GM21390 (cell line): ENCODE measurements at regions not wholly inside any gene's neighbourhood (a gene's known extent, or its start where the extent isn't known, plus 50 kb on each side); places are given as distances from the start of the nearest gene placed in this dataset.

ENCODE experiments used
- ATAC-seq: cut with Tn5 transposase; IDR thresholded peaks from one replicate; pipeline ENCODE4 v1.9.1; 2021; ENCODE audit not compliant: unreplicated experiment

DNA sequence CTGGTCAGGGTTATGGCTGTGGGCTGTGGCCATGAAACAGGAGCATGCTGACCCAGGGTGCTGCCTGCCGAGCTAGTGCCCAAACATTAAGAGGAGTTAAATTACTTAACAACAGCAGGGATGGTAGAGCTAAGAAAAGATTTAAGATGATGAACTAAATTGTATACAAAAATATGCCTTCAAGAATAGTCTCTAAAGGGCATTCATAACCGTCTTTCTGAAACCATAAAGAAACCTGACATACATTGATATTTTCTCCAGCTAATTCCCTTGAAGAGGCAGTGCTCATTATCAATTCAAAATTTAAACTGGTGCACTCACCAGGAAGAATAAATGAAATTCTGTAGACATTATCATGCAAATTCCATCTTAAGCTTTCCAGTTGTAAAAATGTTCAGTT is 265.8 kb upstream of the TAC1 start:
- no peak for ATAC-seq

DNA sequence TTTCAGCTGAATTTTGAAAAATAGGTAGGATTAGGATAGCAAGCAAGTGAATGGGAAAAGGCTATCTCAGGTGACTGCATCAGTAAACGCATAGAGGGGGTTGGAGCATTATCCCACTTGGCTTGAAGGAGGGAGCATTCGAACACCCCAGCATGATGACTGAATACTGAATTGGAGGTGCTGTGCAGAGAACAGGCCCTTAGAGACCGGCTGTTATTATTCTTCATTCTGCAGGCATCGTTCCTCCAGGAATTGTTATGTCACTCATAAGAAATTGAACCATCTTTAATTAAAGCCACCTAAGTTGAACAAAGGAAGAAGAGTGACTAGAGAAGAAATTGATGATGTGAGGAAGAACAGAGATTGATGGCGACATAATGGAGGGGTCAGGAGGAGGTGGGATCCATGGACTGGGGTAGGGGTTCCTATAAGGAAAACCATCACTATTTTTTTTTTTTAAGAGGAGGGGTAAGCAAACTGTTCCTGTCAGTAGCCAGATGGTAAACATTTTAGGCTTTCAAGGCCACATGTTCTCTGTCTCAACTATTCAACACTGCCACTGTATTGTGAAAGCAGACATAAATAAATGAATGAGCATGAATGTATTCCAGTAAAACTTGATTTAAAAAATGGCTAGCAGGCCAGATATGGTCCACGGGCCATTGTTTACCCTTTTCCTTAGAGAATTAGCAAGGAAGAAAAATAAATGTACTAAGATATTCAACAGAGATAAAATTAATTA is 264.7 kb upstream of the TAC1 start:
- no peak for ATAC-seq

DNA sequence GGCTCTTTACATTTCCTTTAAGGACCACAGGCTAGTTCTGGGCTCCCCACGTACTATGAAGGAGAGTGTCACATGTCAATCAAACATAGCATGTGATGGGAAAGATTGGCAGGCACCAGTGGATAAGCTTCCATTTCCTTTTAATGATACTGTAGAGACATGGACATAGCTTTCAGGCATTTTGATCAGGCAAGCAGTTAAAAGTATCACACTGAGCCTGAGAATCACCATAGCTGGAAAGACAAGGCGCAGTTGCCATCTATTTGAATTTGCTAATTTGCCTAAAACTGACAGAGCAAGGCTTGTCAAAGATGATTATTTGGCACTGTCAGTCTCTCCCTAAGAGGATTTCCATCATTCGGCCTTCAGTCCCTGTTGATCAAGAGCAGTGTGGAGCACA is 263.4 kb upstream of the TAC1 start:
- ATAC-seq, result no peak

DNA sequence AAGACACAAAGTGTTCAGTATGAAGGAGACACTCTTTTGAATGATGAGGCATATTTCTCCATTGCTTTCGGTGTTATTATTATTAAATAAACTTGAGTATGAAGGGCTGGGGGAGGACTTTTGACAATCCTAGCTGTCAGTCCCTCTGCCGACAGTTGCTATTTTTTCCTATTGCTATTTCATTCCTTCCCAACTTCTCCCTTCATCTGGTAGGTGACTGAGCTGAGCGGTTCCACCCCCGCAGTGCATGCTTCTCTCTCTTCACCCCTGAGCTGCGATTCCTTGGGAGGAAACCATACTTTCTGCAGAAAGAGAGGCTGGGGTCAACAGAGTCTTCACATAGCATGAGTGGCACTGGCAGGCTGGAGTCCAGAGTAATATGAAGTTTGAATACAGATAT is 261.2 kb upstream of the TAC1 start:
- ATAC-seq, result no peak

DNA sequence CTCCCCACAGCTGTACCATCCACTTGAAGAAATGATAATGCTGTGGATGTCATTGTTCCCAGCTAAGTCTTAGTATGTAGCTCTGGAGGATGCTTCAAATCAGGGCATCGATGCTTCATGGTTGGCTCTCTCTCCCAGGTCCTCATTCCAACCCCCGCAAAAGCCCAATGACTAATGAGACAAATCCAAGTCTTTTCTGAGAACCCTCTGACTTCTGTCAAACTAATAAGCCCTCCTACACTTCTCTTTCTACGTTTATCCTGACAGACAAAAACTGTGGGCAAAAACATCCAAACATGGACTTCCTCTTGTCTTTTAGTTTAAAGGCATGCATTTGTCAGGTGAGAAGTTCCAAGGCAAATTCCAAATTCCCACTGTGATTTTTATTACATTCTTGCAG is 260.4 kb upstream of the TAC1 start:
- no peak for ATAC-seq

DNA sequence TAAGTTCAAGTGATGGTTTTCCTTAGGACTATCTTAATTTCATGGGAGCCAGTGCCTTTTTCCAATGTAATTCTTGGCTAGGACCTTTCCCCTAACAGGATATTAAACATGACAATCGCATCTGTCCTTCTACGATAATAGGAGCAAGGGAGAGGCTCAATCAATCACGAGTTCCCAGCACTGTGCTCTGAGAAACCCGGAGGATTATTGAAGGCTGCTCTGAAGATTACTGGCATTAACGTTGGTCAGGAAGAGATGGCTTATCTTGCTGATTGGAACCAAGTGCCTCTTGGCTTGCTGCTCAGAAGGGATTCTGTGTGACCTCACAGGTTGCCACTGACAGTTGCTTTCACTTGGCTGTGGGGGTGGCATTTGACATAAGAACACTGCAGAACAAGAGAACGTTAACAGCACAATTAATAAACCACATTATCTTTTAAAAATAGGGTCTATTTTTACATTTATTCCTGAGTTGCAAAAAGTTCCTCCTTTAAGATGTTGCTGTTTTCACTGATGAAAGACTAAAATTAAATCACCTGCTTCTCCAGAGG is 252.1 kb upstream of the TAC1 start:
- no peak for ATAC-seq

DNA sequence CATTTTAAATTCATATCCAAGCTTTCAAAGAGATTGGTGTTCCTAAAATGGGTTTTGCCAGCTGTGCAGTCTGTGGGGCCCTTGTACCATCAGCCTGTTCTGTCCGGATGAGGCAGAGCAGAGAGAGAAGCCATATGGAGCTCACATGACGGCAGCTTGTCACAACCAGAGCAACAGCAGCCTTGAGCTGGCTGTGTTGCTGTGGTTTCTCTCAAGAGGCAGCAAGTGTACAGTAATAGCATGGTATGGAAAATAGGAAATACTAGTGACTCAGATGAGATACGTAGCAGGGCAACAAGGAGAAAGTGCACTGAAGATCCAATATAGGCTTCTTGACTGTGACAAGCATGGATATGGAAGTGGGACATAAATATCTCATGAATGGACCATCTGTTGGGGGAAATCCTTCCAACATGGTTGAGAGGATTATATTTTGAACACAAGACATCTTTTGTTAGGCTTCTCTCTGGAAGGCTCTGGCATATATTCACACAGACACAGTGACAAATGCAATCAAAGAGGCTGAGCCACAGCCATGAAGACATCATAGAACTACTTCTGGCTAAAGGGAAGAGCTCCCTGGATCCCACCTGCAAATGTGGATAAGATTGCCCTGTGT is 251.0 kb upstream of the TAC1 start:
- ATAC-seq, result no peak

DNA sequence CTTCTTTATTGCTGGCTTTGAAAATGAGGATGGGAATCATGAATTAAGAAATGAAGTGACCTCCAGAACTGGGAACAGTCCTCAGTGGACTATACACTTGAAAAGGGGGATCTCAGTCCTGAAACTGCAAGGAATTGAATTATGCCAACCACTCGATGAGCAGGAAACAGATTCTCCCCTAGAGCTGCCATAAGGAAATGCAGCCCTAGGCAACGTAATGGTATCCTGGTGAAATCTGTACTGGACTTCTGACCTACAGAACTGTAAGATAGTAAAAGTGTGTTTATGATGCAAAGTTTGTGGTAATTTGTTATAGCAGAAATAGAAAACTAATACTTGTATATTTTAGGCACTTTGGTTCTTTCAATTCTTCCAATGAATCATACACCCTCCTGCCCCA is 236.4 kb upstream of the TAC1 start:
- ATAC-seq, result no peak

DNA sequence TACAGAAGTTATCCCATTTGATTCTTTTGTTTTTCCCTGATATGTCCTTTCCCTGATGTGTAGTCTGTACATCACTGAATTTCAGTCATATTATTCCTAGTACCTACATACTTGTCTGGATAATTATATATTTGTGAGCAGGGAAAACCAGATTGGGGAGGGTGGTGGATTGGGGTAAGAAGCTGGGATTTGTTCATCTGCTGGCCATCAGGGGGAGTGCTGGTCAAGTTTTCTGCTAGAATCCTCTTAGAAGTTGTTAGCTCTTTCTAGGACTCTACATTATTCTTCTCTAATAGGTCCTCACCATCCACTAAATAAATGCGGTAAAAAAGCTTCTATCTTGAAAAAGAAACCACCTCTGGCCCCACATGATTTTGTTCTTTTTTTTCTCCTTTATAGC is 232.7 kb upstream of the TAC1 start:
- ATAC-seq, result peak; percentile 49

DNA sequence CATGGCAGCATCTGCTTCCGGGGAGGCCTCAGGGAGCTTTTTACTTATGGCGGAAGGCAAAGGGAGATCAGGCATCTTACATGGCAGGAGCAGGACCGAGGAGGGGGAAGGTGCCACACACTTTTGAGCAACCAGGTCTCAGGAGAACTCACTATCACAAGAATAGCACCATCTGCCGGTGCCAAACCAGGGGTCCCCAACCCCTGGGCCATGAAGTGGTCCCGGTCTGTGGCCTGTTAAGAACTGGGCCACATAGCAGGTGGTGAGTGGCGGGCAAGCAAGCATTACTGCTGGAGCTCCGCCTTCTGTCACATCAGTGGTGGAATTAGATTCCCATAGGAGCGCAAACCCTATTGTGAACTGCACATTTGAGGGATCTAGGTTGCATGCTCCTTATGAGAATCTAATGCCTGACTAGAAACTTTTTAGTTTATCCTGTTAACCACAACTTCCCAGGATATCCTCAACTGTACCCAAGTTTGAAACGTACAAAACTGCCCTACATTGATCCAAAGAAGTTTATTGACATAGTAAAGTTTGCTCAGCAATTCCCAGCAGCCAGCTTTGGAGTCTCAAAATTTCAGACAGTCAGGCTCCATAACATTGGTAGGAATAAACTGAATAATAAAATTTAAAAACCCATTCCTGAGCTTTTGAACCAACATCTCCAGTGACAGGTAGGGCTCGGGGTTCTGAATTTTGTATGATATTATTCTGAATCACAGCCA is 228.4 kb upstream of the TAC1 start:
- ATAC-seq, result no peak

DNA sequence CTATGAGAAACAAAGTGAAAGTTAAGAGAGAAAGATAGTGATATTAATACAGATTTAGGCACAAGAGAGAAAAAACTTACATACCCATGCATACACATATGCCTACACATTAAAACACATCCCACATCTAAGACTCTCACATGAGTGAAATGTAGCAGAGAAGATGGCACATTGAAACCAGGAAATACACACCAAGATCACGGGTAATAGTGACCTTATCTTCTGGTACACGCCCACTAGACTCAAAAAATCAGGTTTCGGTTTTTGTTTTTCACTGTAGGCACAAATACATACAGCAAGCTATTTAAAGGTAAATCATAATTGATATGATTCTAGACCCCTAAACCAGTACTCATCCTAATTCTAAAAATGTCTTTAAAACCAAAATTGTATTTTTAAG is 225.2 kb upstream of the TAC1 start:
- ATAC-seq, result no peak

DNA sequence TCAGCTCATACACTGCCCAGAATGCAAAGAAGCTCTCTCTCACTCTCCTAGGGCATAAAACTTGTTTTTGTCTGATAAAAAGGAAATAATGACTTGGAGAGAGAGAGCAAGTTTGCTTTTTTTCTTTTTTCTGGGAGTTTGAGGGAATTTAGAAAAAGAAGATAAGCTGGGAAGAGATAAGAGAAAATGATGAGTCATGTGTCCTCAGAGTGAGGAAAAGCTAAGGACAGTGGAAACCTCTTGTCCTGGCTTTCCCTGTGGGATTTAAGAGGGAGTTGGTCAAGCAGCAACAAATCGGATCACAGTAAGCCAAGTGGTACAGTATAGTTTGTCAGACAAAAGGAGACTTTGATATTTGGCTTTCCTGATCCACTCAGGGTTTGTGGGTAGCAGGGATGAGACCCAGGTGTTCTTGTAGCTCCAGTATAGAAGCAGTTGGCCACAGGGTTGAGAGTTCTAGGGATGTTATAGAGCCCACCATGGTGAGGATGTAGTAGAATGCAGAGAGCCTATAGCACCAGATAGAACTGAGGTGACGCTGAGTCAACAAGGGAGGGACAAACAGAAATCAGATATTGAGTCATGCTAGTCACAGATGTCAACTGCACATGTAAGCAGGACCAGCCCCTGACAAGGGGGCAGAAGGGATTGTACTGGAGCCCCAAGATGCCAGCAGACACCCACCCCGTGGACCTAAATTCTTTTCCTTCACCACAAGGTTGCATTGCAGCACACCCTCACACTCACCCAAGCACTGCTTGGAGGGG is 219.3 kb upstream of the TAC1 start:
- no peak for ATAC-seq

DNA sequence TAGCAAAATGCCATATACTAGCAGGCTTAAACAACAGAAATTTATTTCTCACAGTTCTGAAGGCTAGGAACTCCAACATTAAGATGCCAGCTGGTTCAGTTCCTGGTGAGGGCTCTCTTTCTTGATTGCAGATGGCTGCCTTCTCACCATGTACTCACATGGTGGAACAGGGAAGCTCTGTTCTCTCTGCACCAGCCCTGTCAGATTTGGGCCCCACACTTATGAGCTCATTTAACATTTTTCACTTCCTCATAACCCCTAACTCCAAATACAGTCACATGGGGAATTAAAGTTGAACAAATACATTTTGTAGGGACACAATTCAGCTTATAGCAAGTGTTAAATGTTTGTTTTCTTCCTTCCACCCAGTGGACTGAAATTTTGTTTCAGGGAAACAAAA is 218.6 kb upstream of the TAC1 start:
- peak; percentile 76 for ATAC-seq

DNA sequence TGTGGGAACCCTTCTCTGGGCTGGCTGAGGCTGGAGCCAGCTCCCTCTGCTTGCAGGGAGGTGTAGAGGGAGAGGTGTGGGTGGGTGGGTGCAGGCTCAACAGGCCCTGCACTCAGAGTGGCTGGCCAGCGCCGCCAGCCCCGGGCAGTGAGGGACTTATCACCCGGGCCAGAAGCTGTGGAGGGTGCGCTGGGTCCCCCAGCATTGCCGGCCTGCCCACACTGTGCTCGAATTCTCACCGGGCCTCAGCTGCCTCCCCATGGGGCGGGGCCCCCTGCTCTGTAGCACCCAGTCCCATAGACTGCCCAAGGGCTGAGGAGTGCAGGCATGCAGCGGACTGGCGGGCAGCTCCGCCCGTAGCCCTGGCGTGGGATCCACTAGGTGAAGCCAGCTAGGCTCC is 190.7 kb upstream of the TAC1 start:
- no peak for ATAC-seq

DNA sequence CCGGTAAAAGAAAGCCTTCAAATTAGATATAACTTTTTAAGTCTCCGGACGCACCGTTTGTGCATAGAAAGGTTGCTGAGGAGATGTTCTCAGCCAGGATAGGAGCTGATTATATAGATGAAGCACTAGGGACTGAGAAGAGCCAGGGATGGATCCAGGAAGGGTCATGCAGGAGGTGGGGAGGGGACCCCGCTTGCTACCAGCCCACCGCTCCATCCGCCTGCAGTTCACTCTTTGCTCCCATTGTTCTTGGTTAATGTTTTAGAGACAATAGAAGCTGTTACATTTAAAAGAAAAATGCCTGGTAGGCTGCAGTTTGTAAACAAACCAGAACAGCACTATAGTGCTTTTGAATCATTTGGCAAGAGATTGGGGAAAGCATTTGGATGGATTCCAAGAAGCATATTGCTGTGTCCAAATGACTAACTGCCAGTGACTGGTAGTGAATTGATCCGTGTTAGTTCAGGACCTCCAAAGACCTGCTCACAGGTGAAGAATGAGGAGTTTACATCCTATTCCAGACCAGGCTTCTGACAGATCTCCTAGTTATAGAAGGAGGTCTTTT is 175.9 kb upstream of the TAC1 start:
- no peak for ATAC-seq

DNA sequence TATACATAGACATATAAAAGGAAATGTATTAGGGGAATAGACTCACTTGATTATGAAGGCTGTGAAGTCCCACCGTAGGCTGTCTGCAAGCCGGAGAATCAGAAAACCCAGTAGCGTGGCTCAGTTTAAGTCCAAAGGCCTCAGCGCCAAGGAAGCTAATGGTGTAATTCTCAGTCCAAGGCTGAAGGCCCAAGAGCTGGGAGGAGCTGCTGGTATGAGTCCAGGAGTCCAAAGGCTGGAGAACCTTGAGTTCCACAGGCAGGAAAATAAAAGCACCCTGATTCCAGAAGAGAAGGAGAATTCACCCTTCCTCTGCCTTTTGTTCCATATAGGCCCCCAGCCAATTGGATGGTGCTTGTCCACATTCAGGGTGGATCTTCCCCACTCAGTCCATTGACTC is 166.2 kb upstream of the TAC1 start:
- ATAC-seq, result no peak

DNA sequence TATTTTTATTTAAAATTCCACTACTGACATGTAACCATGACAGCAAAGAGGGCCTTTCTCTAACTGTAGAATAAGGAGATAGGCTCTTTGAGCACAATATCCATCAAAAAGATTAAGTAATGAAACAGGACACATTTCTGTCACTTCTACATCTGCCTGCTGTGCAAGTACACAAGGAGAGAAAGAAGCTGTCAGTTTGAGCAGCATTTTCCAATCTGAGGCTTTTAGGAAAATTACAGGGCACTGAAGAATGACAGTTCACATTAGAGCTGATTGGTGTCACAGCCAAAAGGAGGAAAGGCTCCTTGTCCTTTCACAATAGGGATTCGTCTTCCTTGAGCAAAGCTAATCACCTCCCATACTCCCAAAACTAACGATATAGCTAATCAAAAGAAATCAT is 158.8 kb upstream of the TAC1 start:
- no peak for ATAC-seq

DNA sequence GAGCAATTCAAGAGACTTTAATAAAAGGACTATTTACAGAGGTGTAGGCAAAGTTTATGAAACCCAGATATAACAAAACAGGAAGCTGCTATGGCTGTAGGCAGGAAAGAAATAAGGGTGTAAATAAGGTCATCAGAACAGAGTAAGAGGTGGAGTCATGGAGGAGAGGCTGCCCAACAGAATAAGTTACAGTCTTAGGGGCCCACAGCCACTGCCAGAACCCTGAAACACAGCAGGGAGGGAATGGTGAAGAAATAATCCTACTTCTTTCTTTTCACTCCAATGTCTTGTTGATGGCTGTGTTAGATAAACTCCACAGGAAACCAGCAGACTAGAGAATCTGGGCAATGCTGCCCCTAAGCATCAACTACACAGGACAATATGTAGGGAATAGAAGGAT is 155.8 kb upstream of the TAC1 start:
- no peak for ATAC-seq

DNA sequence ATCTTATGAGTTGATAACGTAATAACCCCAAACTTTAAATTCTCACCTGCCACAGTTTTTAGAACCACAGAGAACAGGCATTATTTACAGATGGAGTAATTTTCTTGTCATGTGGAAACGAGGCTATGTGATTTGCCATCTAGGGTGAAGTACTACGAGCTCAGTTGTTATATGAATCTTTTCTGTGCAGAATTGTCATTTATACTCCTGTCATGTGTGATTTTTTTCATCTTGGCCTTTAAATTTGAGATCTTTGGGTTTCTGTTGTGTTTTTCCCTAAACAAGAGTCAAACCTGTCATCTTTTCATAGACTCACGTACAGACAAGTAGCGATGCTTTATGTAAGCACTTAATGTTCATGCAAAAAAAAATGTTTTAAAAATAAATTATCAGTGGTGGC is 153.7 kb upstream of the TAC1 start:
- no peak for ATAC-seq

DNA sequence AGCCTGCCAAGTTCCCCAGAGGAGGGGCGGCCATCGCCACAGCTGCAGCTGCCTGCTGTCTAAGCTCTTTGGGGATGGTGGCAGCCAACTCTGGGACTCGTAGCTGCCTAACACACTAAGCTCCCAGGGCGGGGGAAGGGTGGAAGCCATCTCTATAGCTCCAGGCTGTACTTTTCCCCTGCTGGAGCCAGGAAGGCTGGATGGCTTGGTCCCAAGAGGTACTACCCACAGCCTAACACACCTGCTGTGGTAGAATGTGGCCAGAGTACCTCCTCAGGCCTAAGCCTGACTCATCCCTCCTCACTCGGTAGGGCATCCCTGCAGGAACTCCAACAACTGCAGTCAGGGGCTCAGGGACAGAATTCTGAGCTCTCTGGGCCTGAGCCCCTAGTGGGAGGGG is 151.7 kb upstream of the TAC1 start:
- no peak for ATAC-seq

DNA sequence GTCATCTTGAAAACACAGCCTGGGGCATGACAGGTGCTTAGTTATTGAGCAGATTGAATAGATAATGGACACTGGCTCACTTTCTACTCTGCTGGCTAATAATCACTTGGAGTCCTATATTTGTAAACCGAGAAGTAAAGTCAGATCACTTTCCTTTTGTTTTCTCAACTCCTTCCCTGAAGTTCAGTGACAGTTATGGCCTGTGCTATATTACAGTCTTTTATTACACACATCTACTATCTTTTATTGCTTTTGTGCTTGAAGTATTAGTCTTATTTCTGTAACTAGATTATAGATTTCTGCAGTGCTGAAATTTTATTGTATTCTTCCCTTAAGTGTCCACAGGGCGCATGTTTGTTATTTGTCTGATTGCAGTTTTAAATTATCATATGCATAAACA is 136.4 kb upstream of the TAC1 start:
- ATAC-seq, result no peak
